ENCODE measurements at regions not wholly inside any gene's neighbourhood (a gene's known extent, or its start where the extent isn't known, plus 50 kb on each side); places are given as distances from the start of the nearest gene placed in this dataset.

DNA sequence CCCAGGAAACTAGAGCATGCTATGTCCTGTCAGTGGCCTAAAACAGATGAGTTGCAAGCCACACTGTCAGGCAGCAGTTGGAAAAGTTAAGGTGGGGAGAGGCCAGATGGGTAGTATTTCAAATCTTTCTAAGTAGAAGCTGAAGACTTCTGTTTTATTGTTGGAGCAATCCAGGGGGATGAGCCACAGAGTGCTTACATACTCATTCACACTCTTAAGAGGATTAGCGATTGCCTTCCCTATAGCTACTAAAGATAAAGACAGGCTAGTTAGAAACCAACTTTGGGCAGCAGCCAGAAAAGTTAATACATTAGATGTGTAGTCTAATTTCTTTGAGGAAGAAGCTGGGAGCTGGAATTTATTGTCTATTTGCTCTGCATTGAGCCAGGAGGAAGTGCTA, 61.7 kb upstream of the ELAVL2 start:
- no peak for DNase-seq

Data from suppressor macrophage treated with lipopolysaccharide for 4 hours (primary cell).